CD14-positive monocyte (primary cell): ENCODE measurements at regions not wholly inside any gene's neighbourhood (a gene's known extent, or its start where the extent isn't known, plus 50 kb on each side); places are given as distances from the start of the nearest gene placed in this dataset.

Experiments
- DNase-seq, 3 donors: peaks; one replicate each; pipeline ENCODE4 v3.0.0-alpha.2; 2011 to 2022
- H2AFZ ChIP-seq: 2 replicates; pipeline ENCODE4 v1.6.0; 2012; ENCODE audit warnings: mild to moderate bottlenecking, low read depth, low read length, inconsistent platforms; ENCODE audit not compliant: insufficient read depth, poor library complexity, severe bottlenecking
- H3K27ac ChIP-seq, 2 donors: 1 replicate in 1 of 2; 2 replicates in 1 of 2; pipeline ENCODE4 v1.5.1; 2012 to 2013; ENCODE audit warnings: low read length in 2 of 2, control low read depth in 1 of 2, inconsistent platforms in 1 of 2, low read depth in 1 of 2, mild to moderate bottlenecking in 1 of 2
- H3K27me3 ChIP-seq, 2 donors: one replicate each; pipeline versions ENCODE4 v1.6.0 to v1.6.1; 2011 to 2013; ENCODE audit warnings: low read length in 2 of 2; ENCODE audit not compliant: control insufficient read depth in 2 of 2, insufficient read depth in 2 of 2
- H3K36me3 ChIP-seq, 2 donors: replicated peaks in 1 of 2; 1 replicate in 1 of 2; 2 replicates in 1 of 2; pipeline versions ENCODE4 v1.5.1 to v1.6.1; 2012 to 2013; ENCODE audit warnings: low read length in 2 of 2, control low read depth in 1 of 2, inconsistent platforms in 1 of 2, mild to moderate bottlenecking in 1 of 2; ENCODE audit not compliant: insufficient read depth in 2 of 2, control insufficient read depth in 1 of 2
- H3K4me1 ChIP-seq, 2 donors: 1 replicate in 1 of 2; 2 replicates in 1 of 2; pipeline versions ENCODE4 v1.5.1 to v1.6.1; 2012 to 2013; ENCODE audit warnings: low read length in 2 of 2, control low read depth in 1 of 2, inconsistent platforms in 1 of 2, mild to moderate bottlenecking in 1 of 2, moderate library complexity in 1 of 2; ENCODE audit not compliant: insufficient read depth in 2 of 2, control insufficient read depth in 1 of 2
- H3K4me2 ChIP-seq: replicated peaks from 2 replicates; pipeline ENCODE3; 2012; ENCODE audit warnings: low read length, moderate library complexity, mild to moderate bottlenecking; ENCODE audit not compliant: poor library complexity, severe bottlenecking; ENCODE audit errors: extremely low read depth
- H3K4me3 ChIP-seq, 3 experiments: fragments of 200-600 bp in 1 of 3; sonication (generic) in 1 of 3; replicated peaks in 1 of 3; 1 replicate in 2 of 3; 2 replicates in 1 of 3; pipeline ENCODE4 v1.5.1; 2011 to 2013; ENCODE audit warnings: low read length in 3 of 3, mild to moderate bottlenecking in 3 of 3, control low read depth in 2 of 3, low read depth in 2 of 3, inconsistent platforms in 1 of 3, moderate library complexity in 1 of 3
- H3K79me2 ChIP-seq: 2 replicates; pipeline ENCODE4 v1.6.0; 2012; ENCODE audit warnings: mild to moderate bottlenecking, control low read depth, inconsistent platforms, low read length, moderate library complexity; ENCODE audit not compliant: insufficient read depth
- H3K9ac ChIP-seq: 2 replicates; pipeline ENCODE4 v1.6.0; 2017; ENCODE audit warnings: low read length, mild to moderate bottlenecking; ENCODE audit not compliant: insufficient read depth, poor library complexity, severe bottlenecking
- H3K9me3 ChIP-seq, 2 donors: replicated peaks in 1 of 2; 1 replicate in 1 of 2; 2 replicates in 1 of 2; pipeline versions ENCODE4 v1.5.1 to v1.6.1; 2012 to 2013; ENCODE audit warnings: low read length in 2 of 2, control low read depth in 1 of 2; ENCODE audit not compliant: control insufficient read depth in 1 of 2, insufficient read depth in 1 of 2
- H4K20me1 ChIP-seq: 2 replicates; pipeline ENCODE4 v1.6.0; 2012; ENCODE audit warnings: mild to moderate bottlenecking, low read length, control low read depth, moderate library complexity; ENCODE audit not compliant: insufficient read depth
- H3K27ac Mint-ChIP-seq, 7 donors: one replicate each; pipeline ENCODE4 v1.8.0; 2020; ENCODE audit warnings: mild to moderate bottlenecking in 7 of 7, mixed read lengths in 7 of 7, moderate library complexity in 6 of 7, inconsistent platforms in 2 of 7
- H3K27me3 Mint-ChIP-seq, 3 donors: one replicate each; pipeline ENCODE4 v1.8.0; 2021 to 2022; ENCODE audit warnings: low read depth in 3 of 3, mild to moderate bottlenecking in 3 of 3, mixed read lengths in 3 of 3, moderate library complexity in 3 of 3, inconsistent platforms in 1 of 3
- H3K36me3 Mint-ChIP-seq, 2 donors: one replicate each; pipeline ENCODE4 v1.8.0; 2020; ENCODE audit warnings: mixed read lengths in 2 of 2, inconsistent platforms in 1 of 2, mild to moderate bottlenecking in 1 of 2
- H3K4me1 Mint-ChIP-seq: one replicate; pipeline ENCODE4 v1.8.0; 2020; ENCODE audit warnings: mild to moderate bottlenecking, mixed read lengths
- H3K4me3 Mint-ChIP-seq, 2 donors: one replicate each; pipeline ENCODE4 v1.8.0; 2020; ENCODE audit warnings: mild to moderate bottlenecking in 2 of 2, mixed read lengths in 2 of 2, moderate library complexity in 1 of 2
- H3K9me3 Mint-ChIP-seq, 7 donors: one replicate each; pipeline ENCODE4 v1.8.0; 2020 to 2022; ENCODE audit warnings: mixed read lengths in 7 of 7, mild to moderate bottlenecking in 6 of 7, moderate library complexity in 6 of 7, inconsistent platforms in 2 of 7
- WGBS: methylation state at CpG from one replicate; pipeline ENCODE4 v1.1.5; 2013; ENCODE audit warnings: missing lambda C conversion rate; ENCODE audit not compliant: insufficient coverage; 5-methylcytosine and 5-hydroxymethylcytosine counted together
- intact Hi-C, 2 donors: fragments of 100-400 bp; cut with micrococcal nuclease; formaldehyde crosslinking; loops; one replicate each; pipeline versions ENCODE4 v1.15.0 to v1.15.1; 2023
- TF ChIP-seq, protein P1 (sequence below): fragments of 200-600 bp; IDR thresholded peaks from one replicate; pipeline ENCODE4 v1.8.0; 2022; ENCODE audit warnings: antibody characterized with exemption, mild to moderate bottlenecking

DNA sequence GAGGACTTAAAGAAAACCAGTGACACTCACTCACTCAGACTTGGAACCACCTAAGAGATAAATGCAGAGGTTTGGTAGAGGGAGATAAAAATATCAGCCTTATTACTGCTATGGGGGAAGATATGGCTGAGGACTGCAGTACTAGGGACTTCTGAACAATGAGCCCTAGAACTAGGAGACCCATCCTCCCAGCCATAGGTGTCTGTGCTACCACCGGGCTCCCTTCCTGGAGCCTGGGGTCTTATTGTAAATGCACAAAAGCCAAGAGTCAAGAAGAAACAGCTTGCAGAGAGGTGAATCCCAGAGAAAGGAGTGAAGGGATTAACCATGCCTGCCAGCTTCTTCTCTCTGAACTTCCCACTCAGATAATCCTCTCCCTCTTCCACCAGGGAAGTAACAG, 108.3 kb upstream of the AKR1E2 start:
- Histone ChIP-seq H2AFZ (no peak overlapping the region), H3K27ac (no peak overlapping the region), H3K9me3 (no peaks in the 10 kb centered on the region), H3K79me2 (no peaks in the 10 kb centered on the region), H3K36me3 (no peaks in the 10 kb centered on the region), H3K9ac (no peak overlapping the region), H3K4me3 (no peak overlapping the region), H3K4me2 (no peak overlapping the region), H3K4me1 (no peaks in the 10 kb centered on the region), H4K20me1 (no peaks in the 10 kb centered on the region), H3K27me3 (no peaks in the 10 kb centered on the region)
- Mint-ChIP-seq H3K27ac (no peak overlapping the region), H3K36me3 (no peaks in the 10 kb centered on the region), H3K9me3 (peaks cover 0 to 2% (median 0%) of the 10 kb centered on the region in 7 donors), H3K4me3 (no peak overlapping the region), H3K27me3 (peaks cover 0 to 3% (median 2%) of the 10 kb centered on the region in 3 donors), H3K4me1 (no peaks in the 10 kb centered on the region)
- no CpG with 5 or more reads among the region's 1 CpG for WGBS
- DNase-seq: no peak
- intact Hi-C loops: no loop called here
- TF ChIP-seq, protein P1, sequence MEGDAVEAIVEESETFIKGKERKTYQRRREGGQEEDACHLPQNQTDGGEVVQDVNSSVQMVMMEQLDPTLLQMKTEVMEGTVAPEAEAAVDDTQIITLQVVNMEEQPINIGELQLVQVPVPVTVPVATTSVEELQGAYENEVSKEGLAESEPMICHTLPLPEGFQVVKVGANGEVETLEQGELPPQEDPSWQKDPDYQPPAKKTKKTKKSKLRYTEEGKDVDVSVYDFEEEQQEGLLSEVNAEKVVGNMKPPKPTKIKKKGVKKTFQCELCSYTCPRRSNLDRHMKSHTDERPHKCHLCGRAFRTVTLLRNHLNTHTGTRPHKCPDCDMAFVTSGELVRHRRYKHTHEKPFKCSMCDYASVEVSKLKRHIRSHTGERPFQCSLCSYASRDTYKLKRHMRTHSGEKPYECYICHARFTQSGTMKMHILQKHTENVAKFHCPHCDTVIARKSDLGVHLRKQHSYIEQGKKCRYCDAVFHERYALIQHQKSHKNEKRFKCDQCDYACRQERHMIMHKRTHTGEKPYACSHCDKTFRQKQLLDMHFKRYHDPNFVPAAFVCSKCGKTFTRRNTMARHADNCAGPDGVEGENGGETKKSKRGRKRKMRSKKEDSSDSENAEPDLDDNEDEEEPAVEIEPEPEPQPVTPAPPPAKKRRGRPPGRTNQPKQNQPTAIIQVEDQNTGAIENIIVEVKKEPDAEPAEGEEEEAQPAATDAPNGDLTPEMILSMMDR: no peak

DNA sequence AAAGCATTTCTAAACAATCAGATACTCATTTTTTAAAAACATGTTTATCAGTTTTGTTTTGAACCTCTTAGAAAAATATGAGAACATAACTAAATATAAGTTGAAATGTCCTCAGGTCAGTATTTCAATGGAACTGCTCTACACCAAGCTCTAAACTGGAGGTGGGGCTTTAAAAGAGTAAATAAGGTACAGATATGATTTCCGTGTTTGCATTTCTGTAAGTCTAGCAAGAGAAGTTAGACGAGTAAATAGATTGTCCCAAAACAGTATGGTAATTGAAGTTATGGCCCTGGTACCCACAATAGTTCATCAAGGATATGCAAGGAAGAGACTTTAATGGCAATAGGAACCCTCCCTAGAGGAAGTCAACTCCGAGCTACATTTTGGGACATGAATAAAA, 115.1 kb upstream of the AKR1E2 start:
- Mint-ChIP-seq H3K27me3 (peaks cover 0 to 7% (median 3%) of the 10 kb centered on the region in 3 donors), H3K4me3 (no peak overlapping the region), H3K4me1 (no peaks in the 10 kb centered on the region), H3K36me3 (no peaks in the 10 kb centered on the region), H3K9me3 (no peaks in the 10 kb centered on the region), H3K27ac (no peak overlapping the region)
- Histone ChIP-seq H2AFZ (no peak overlapping the region), H3K27me3 (no peaks in the 10 kb centered on the region), H3K4me3 (no peak overlapping the region), H3K4me1 (no peaks in the 10 kb centered on the region), H4K20me1 (no peaks in the 10 kb centered on the region), H3K27ac (no peak overlapping the region), H3K36me3 (no peaks in the 10 kb centered on the region), H3K9me3 (no peaks in the 10 kb centered on the region), H3K79me2 (no peaks in the 10 kb centered on the region), H3K4me2 (no peak overlapping the region), H3K9ac (no peak overlapping the region)
- 13% methylated on average over 1 of the region's 3 CpGs for WGBS
- TF ChIP-seq, protein P1: no peak
- no peak for DNase-seq
- intact Hi-C loops: no loop called here
